PC-3 (cell line): ENCODE measurements at regions not wholly inside any gene's neighbourhood (a gene's known extent, or its start where the extent isn't known, plus 50 kb on each side); places are given as distances from the start of the nearest gene placed in this dataset.

Experiments
- ATAC-seq: fragments of 200-7000 bp; cut with Tn5 transposase; 2 replicates; pipeline ENCODE4 v1.9.1; 2020; ENCODE audit warnings: mild to moderate bottlenecking, moderate library complexity
- BruUV-seq: library from RNA; stranded (reverse); fragments of 400-500 nt; replicated peaks from 2 replicates; lab custom pipeline; 2021; lab: Mats Ljungman, UMichigan
- CTCF ChIA-PET: fragments of 300-600 bp; sonication (Branson Sonifier 250); formaldehyde crosslinking; loops from one replicate; lab custom pipeline; 2022; ENCODE audit warnings: antibody characterized with exemption; lab: Charles Lee
- POLR2A ChIA-PET: fragments of 300-600 bp; sonication (Branson Sonifier 250); formaldehyde crosslinking; loops from one replicate; lab custom pipeline; 2022; ENCODE audit warnings: antibody characterized with exemption; ENCODE audit not compliant: unreplicated experiment; lab: Charles Lee
- DNase-seq: peaks from one replicate; pipeline ENCODE4 v3.0.0-alpha.2; 2015
- H2AFZ ChIP-seq: fragments of 300-600 bp; sonication (generic); 2 replicates; pipeline ENCODE4 v1.6.0; 2016; ENCODE audit warnings: antibody characterized with exemption, low read length
- H3F3A ChIP-seq: fragments of 300-600 bp; sonication (generic); one replicate; pipeline ENCODE4 v1.6.0; 2017; ENCODE audit warnings: antibody characterized with exemption, low read length, control low read depth, mild to moderate bottlenecking; ENCODE audit not compliant: unreplicated experiment
- H3K27ac ChIP-seq: fragments of 300-600 bp; sonication (generic); 2 replicates; pipeline ENCODE4 v1.5.1; 2016; ENCODE audit warnings: mild to moderate bottlenecking, low read length
- H3K27me3 ChIP-seq: fragments of 300-600 bp; sonication (generic); 2 replicates; pipeline ENCODE4 v1.6.1; 2016; ENCODE audit warnings: low read length, mixed read lengths
- H3K36me3 ChIP-seq: fragments of 300-600 bp; sonication (generic); 2 replicates; pipeline ENCODE4 v1.6.1; 2016; ENCODE audit warnings: low read depth, mixed run types, low read length, mixed read lengths
- H3K4me1 ChIP-seq: fragments of 300-600 bp; sonication (generic); 2 replicates; pipeline ENCODE4 v1.5.1; 2016; ENCODE audit warnings: low read length; ENCODE audit not compliant: insufficient read depth
- H3K4me2 ChIP-seq: fragments of 300-600 bp; sonication (generic); 2 replicates; pipeline ENCODE4 v1.6.0; 2016; ENCODE audit warnings: low read length
- H3K4me3 ChIP-seq: fragments of 300-600 bp; sonication (generic); 2 replicates; pipeline ENCODE4 v1.5.1; 2016; ENCODE audit warnings: mild to moderate bottlenecking, low read length, mixed read lengths
- H3K79me2 ChIP-seq: fragments of 300-600 bp; sonication (generic); 2 replicates; pipeline ENCODE4 v1.6.1; 2017; ENCODE audit warnings: low read length, mixed read lengths
- H3K9ac ChIP-seq: fragments of 300-600 bp; sonication (generic); 2 replicates; pipeline ENCODE4 v1.6.0; 2016; ENCODE audit warnings: mild to moderate bottlenecking, low read length
- H3K9me2 ChIP-seq: fragments of 300-600 bp; sonication (generic); replicated peaks from 2 replicates; pipeline ENCODE4 v1.6.1; 2016; ENCODE audit warnings: mixed run types, low read length, mixed read lengths
- H3K9me3 ChIP-seq: fragments of 300-600 bp; sonication (generic); 2 replicates; pipeline ENCODE4 v1.6.1; 2016; ENCODE audit warnings: low read length, mixed read lengths
- H4K20me1 ChIP-seq: fragments of 300-600 bp; sonication (generic); 2 replicates; pipeline ENCODE4 v1.6.1; 2016; ENCODE audit warnings: low read length, mixed read lengths
- CTCF ChIP-seq: fragments of 300-600 bp; sonication (generic); conservative IDR thresholded peaks from 2 replicates; pipeline ENCODE4 v1.5.1; 2017; ENCODE audit warnings: antibody characterized with exemption, low read depth, mild to moderate bottlenecking, low read length
- EZH2 ChIP-seq: fragments of 300-600 bp; sonication (generic); IDR thresholded peaks from one replicate; pipeline ENCODE4 v1.6.1; 2017; ENCODE audit warnings: antibody characterized with exemption, mild to moderate bottlenecking, low read length; ENCODE audit not compliant: unreplicated experiment
- EZH2phosphoT487 ChIP-seq: fragments of 300-600 bp; sonication (generic); IDR thresholded peaks from 2 replicates; pipeline ENCODE4 v1.6.1; 2018; ENCODE audit warnings: mild to moderate bottlenecking, antibody characterized with exemption, low read length, borderline replicate concordance
- intact Hi-C: fragments of 100-400 bp; cut with micrococcal nuclease; formaldehyde crosslinking; loops from 2 replicates; pipeline ENCODE4 v1.9.0; 2023

GRCh38 chr10:126787201-126787600 is 116.7 kb upstream of the C10orf90 start:
- intact Hi-C loops, result no loop called here
- H3K4me2 ChIP-seq, result no peak overlapping the region
- no TSS peak for BruUV-seq
- H3K36me3 ChIP-seq, result no peaks in the 10 kb centered on the region
- no peaks in the 10 kb centered on the region for H3K79me2 ChIP-seq
- no peak overlapping the region for H3K4me3 ChIP-seq
- no peak overlapping the region for H3K27ac ChIP-seq
- ChIA-PET POLR2A (no interaction called here), CTCF (no interaction called here)
- H3K9me2 ChIP-seq, result no peaks in the 10 kb centered on the region
- H3F3A ChIP-seq, result no peaks in the 10 kb centered on the region
- H3K9ac ChIP-seq, result no peak overlapping the region
- no peaks in the 10 kb centered on the region for H4K20me1 ChIP-seq
- no peaks in the 10 kb centered on the region for H3K4me1 ChIP-seq
- no peak for ATAC-seq
- no peak overlapping the region for H2AFZ ChIP-seq
- DNase-seq, result peak; percentile 14
- TF ChIP-seq EZH2, result no peak
- TF ChIP-seq EZH2phosphoT487, result no peak
- no peak for TF ChIP-seq CTCF
- no peaks in the 10 kb centered on the region for H3K27me3 ChIP-seq
- 0 out of 2 replicates have a peak, but pooled peaks cover 1% of the 10 kb centered on the region for H3K9me3 ChIP-seq

- Histone ChIP-seq H3K9ac (no peak overlapping the region), H3K27ac (no peak overlapping the region), H3F3A (no peaks in the 10 kb centered on the region), H3K4me3 (no peak overlapping the region), H3K4me1 (no peaks in the 10 kb centered on the region), H3K36me3 (no peaks in the 10 kb centered on the region), H4K20me1 (no peaks in the 10 kb centered on the region), H3K9me2 (no peaks in the 10 kb centered on the region), H3K27me3 (no peaks in the 10 kb centered on the region), H3K79me2 (no peaks in the 10 kb centered on the region), H3K4me2 (no peak overlapping the region), H2AFZ (no peak overlapping the region), H3K9me3 (0 out of 2 replicates have a peak, but pooled peaks cover 4% of the 10 kb centered on the region)
- no TSS peak for BruUV-seq
- DNase-seq (no peak), ATAC-seq (no peak)
- POLR2A ChIA-PET, result no interaction called here
- intact Hi-C loops, result no loop called here
- no peak for TF ChIP-seq EZH2
- TF ChIP-seq CTCF, result no peak
- no peak for TF ChIP-seq EZH2phosphoT487
- CTCF ChIA-PET, result no interaction called here
These were observed 109.9 kb upstream of the DOCK1 start for GRCh38 chr10:126795318-126795717.

GRCh38 chr10:126798649-126799048 is 106.6 kb upstream of the DOCK1 start:
- BruUV-seq, result no TSS peak
- Histone ChIP-seq H3K79me2 (no peaks in the 10 kb centered on the region), H3K36me3 (no peaks in the 10 kb centered on the region), H3K9ac (no peak overlapping the region), H3K9me2 (no peaks in the 10 kb centered on the region), H3K4me1 (no peaks in the 10 kb centered on the region), H3K4me2 (no peak overlapping the region), H3K27me3 (no peaks in the 10 kb centered on the region), H3K9me3 (no peaks in the 10 kb centered on the region), H3F3A (no peaks in the 10 kb centered on the region), H3K4me3 (no peak overlapping the region), H4K20me1 (no peaks in the 10 kb centered on the region), H3K27ac (no peak overlapping the region), H2AFZ (no peak overlapping the region)
- ChIA-PET CTCF (no interaction called here), POLR2A (no interaction called here)
- no peak for TF ChIP-seq EZH2
- TF ChIP-seq EZH2phosphoT487, result no peak
- no peak for TF ChIP-seq CTCF
- intact Hi-C loops, result no loop called here
- ATAC-seq, result no peak
- no peak for DNase-seq
